H9 (cell line): ENCODE measurements at regions not wholly inside any gene's neighbourhood (a gene's known extent, or its start where the extent isn't known, plus 50 kb on each side); places are given as distances from the start of the nearest gene placed in this dataset.

Experiments
- DNase-seq: peaks from one replicate; pipeline ENCODE4 v3.0.0-alpha.2; 2017
- H2AFZ ChIP-seq: one replicate; pipeline ENCODE4 v1.6.1; 2013; ENCODE audit warnings: mild to moderate bottlenecking, low read length, control low read depth, moderate library complexity
- H2AK5ac ChIP-seq: 2 replicates; pipeline ENCODE4 v1.6.1; 2013; ENCODE audit warnings: low read length, control low read depth, mixed read lengths; ENCODE audit not compliant: insufficient read length
- H2BK120ac ChIP-seq: one replicate; pipeline ENCODE4 v1.6.1; 2013; ENCODE audit warnings: low read depth, mild to moderate bottlenecking, low read length, control low read depth, inconsistent platforms; ENCODE audit not compliant: poor library complexity, severe bottlenecking
- H2BK12ac ChIP-seq: 2 replicates; pipeline ENCODE4 v1.6.1; 2013; ENCODE audit warnings: low read length, control low read depth, mixed read lengths, low read depth; ENCODE audit not compliant: insufficient read length
- H2BK15ac ChIP-seq: 2 replicates; pipeline ENCODE4 v1.6.1; 2013; ENCODE audit warnings: low read depth, low read length, control low read depth
- H2BK20ac ChIP-seq: one replicate; pipeline ENCODE4 v1.6.1; 2013; ENCODE audit warnings: low read depth, mild to moderate bottlenecking, low read length, control low read depth, inconsistent platforms; ENCODE audit not compliant: poor library complexity, severe bottlenecking
- H2BK5ac ChIP-seq: 2 replicates; pipeline ENCODE4 v1.6.1; 2013; ENCODE audit warnings: low read length, control low read depth, mixed read lengths; ENCODE audit not compliant: insufficient read length
- H3K14ac ChIP-seq: 2 replicates; pipeline ENCODE4 v1.6.1; 2013; ENCODE audit warnings: low read length, control low read depth; ENCODE audit not compliant: insufficient read depth
- H3K18ac ChIP-seq: 2 replicates; pipeline ENCODE4 v1.6.1; 2013; ENCODE audit warnings: low read depth, mild to moderate bottlenecking, mixed read lengths, low read length, control low read depth; ENCODE audit not compliant: insufficient read length
- H3K23ac ChIP-seq: 2 replicates; pipeline ENCODE4 v1.6.1; 2013; ENCODE audit warnings: low read length, control low read depth, mixed read lengths, low read depth; ENCODE audit not compliant: insufficient read length
- H3K23me2 ChIP-seq: 2 replicates; pipeline ENCODE4 v1.6.1; 2013; ENCODE audit warnings: low read depth, mild to moderate bottlenecking, mixed read lengths, low read length, control low read depth; ENCODE audit not compliant: insufficient read length, poor library complexity, severe bottlenecking
- H3K27ac ChIP-seq: 2 replicates; pipeline ENCODE4 v1.5.1; 2013; ENCODE audit warnings: low read length, control low read depth, mixed read lengths, low read depth; ENCODE audit not compliant: insufficient read length
- H3K27me3 ChIP-seq: 2 replicates; pipeline ENCODE4 v1.6.1; 2013; ENCODE audit warnings: low read length, control low read depth, inconsistent platforms; ENCODE audit not compliant: insufficient read depth
- H3K4ac ChIP-seq: 2 replicates; pipeline ENCODE4 v1.6.1; 2013; ENCODE audit warnings: low read depth, mild to moderate bottlenecking, control low read depth, inconsistent platforms, low read length, moderate library complexity
- H3K4me1 ChIP-seq: 2 replicates; pipeline ENCODE4 v1.6.1; 2013; ENCODE audit warnings: low read length, control low read depth, inconsistent platforms; ENCODE audit not compliant: insufficient read depth
- H3K4me2 ChIP-seq: 2 replicates; pipeline ENCODE4 v1.6.1; 2013; ENCODE audit warnings: low read length, control low read depth, mixed read lengths; ENCODE audit not compliant: insufficient read length, insufficient read depth
- H3K56ac ChIP-seq: 2 replicates; pipeline ENCODE4 v1.6.1; 2013; ENCODE audit warnings: low read depth, mild to moderate bottlenecking, mixed read lengths, low read length, control low read depth; ENCODE audit not compliant: insufficient read length
- H3K79me1 ChIP-seq: 2 replicates; pipeline ENCODE4 v1.6.1; 2013; ENCODE audit warnings: low read depth, mild to moderate bottlenecking, moderate library complexity, low read length, control low read depth, inconsistent platforms; ENCODE audit not compliant: insufficient read depth, poor library complexity, severe bottlenecking
- H3K79me2 ChIP-seq: 2 replicates; pipeline ENCODE4 v1.6.1; 2013; ENCODE audit warnings: low read length, control low read depth, inconsistent platforms; ENCODE audit not compliant: insufficient read depth
- H3K9ac ChIP-seq: 2 replicates; pipeline ENCODE4 v1.6.1; 2013; ENCODE audit warnings: low read length, control low read depth, mixed read lengths; ENCODE audit not compliant: insufficient read length; ENCODE audit errors: extremely low read depth
- H3K9me3 ChIP-seq: one replicate; pipeline ENCODE4 v1.6.1; 2013; ENCODE audit warnings: low read depth, low read length, inconsistent platforms; ENCODE audit not compliant: control insufficient read depth
- H3T11ph ChIP-seq: one replicate; pipeline ENCODE4 v1.6.1; 2013; ENCODE audit warnings: mild to moderate bottlenecking, low read length, control low read depth, inconsistent platforms
- H4K20me1 ChIP-seq: one replicate; pipeline ENCODE4 v1.6.1; 2013; ENCODE audit not compliant: control insufficient read depth, insufficient read length, insufficient read depth
- H4K5ac ChIP-seq: 2 replicates; pipeline ENCODE4 v1.6.1; 2013; ENCODE audit warnings: low read depth, mild to moderate bottlenecking, mixed read lengths, low read length, control low read depth; ENCODE audit not compliant: insufficient read length
- H4K8ac ChIP-seq: replicated peaks from 2 replicates; pipeline ENCODE4 v1.6.1; 2013; ENCODE audit warnings: low read length, control low read depth, mixed read lengths, low read depth; ENCODE audit not compliant: insufficient read length
- H4K91ac ChIP-seq: 2 replicates; pipeline ENCODE4 v1.6.1; 2013; ENCODE audit warnings: low read depth, mild to moderate bottlenecking, moderate library complexity, mixed read lengths, low read length, control low read depth; ENCODE audit not compliant: insufficient read length
- H3K27ac Mint-ChIP-seq, 3 experiments: 2 replicates in 2 of 3; 3 replicates in 1 of 3; pipeline ENCODE4 v1.8.0; 2020 to 2021; ENCODE audit warnings: mixed read lengths in 3 of 3, mild to moderate bottlenecking in 1 of 3, moderate library complexity in 1 of 3
- H3K27me3 Mint-ChIP-seq: 2 replicates; pipeline ENCODE4 v1.8.0; 2021; ENCODE audit warnings: low read depth, mild to moderate bottlenecking, moderate library complexity, mixed read lengths
- H3K36me3 Mint-ChIP-seq, 3 experiments: 2 replicates in 2 of 3; 3 replicates in 1 of 3; pipeline ENCODE4 v1.8.0; 2020 to 2021; ENCODE audit warnings: low read depth in 3 of 3, mixed read lengths in 3 of 3; ENCODE audit not compliant: insufficient read depth in 1 of 3
- H3K4me1 Mint-ChIP-seq, 2 experiments: 2 replicates each; pipeline ENCODE4 v1.8.0; 2020; ENCODE audit warnings: mixed read lengths in 2 of 2
- H3K4me3 Mint-ChIP-seq, 2 experiments: 2 replicates in 1 of 2; 3 replicates in 1 of 2; pipeline ENCODE4 v1.8.0; 2020 to 2021; ENCODE audit warnings: mild to moderate bottlenecking in 2 of 2, mixed read lengths in 2 of 2, moderate library complexity in 1 of 2
- H3K9me3 Mint-ChIP-seq, 2 experiments: 2 replicates in 1 of 2; 3 replicates in 1 of 2; pipeline ENCODE4 v1.8.0; 2020; ENCODE audit warnings: mild to moderate bottlenecking in 2 of 2, mixed read lengths in 2 of 2, moderate library complexity in 1 of 2
- WGBS: extraction: QIAGEN DNeasy Blood & Tissue Kit; methylation state at CpG from one replicate; pipeline ENCODE4 v1.1.7; 2013; ENCODE audit warnings: missing lambda C conversion rate, low lambda C conversion rate, mixed read lengths; ENCODE audit not compliant: insufficient read length; ENCODE audit errors: extremely low coverage; 5-methylcytosine and 5-hydroxymethylcytosine counted together
- TF ChIP-seq, protein P1 (sequence below): fragments of 200-600 bp; sonication (generic); conservative IDR thresholded peaks from 3 replicates; pipeline ENCODE4 v1.8.0; 2021; ENCODE audit warnings: antibody characterized with exemption, mild to moderate bottlenecking

DNA sequence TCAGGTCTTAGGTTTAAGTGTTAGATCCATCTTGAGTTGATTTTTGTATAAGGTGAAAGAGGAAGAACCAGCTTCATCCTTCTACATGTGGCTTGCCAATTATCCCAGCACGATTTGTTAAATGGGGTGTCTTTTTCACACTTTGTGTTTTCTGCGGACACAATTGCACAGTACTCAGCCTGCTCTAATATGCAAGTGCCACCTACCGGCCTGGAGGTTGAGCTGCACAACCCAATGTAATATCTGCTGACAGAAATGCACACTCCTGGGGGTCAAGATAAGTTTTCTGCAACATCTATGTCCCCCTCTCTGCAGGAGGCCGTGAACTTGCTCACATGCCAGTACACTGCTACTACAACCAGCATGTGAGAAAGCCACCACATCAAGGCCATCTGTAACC, 791.9 kb upstream of the ROBO1 start:
- no peaks in the 10 kb centered on the region for H3K4me1 Mint-ChIP-seq
- Histone ChIP-seq H3K56ac (no peak overlapping the region), H2BK12ac (no peak overlapping the region), H4K5ac (no peak overlapping the region), H3K79me1 (no peaks in the 10 kb centered on the region), H3K79me2 (no peaks in the 10 kb centered on the region), H3K23me2 (no peaks in the 10 kb centered on the region), H2BK5ac (no peak overlapping the region), H2AFZ (no peak overlapping the region), H4K8ac (no peak overlapping the region), H2BK15ac (no peak overlapping the region), H3K18ac (no peak overlapping the region), H4K91ac (no peak overlapping the region), H3K27ac (no peak overlapping the region), H4K20me1 (no peaks in the 10 kb centered on the region), H3K4me1 (no peaks in the 10 kb centered on the region), H3K9me3 (no peaks in the 10 kb centered on the region), H2AK5ac (no peak overlapping the region), H3K27me3 (no peaks in the 10 kb centered on the region), H2BK20ac (no peak overlapping the region), H3T11ph (no peak overlapping the region), H3K9ac (no peak overlapping the region), H3K4me2 (no peak overlapping the region), H3K14ac (no peak overlapping the region), H2BK120ac (no peak overlapping the region), H3K23ac (no peak overlapping the region), H3K4ac (no peak overlapping the region)
- H3K9me3 Mint-ChIP-seq, result peaks cover 0 to 4% of the 10 kb centered on the region in 2 experiments; a peak in 2 of 5 replicates
- no peak overlapping the region for H3K27ac Mint-ChIP-seq
- H3K27me3 Mint-ChIP-seq, result no peaks in the 10 kb centered on the region
- no CpG with 5 or more reads among the region's 4 CpGs for WGBS
- peaks cover 0 to 2% (median 0%) of the 10 kb centered on the region in 3 experiments; a peak in 1 of 7 replicates for H3K36me3 Mint-ChIP-seq
- TF ChIP-seq, protein P1, sequence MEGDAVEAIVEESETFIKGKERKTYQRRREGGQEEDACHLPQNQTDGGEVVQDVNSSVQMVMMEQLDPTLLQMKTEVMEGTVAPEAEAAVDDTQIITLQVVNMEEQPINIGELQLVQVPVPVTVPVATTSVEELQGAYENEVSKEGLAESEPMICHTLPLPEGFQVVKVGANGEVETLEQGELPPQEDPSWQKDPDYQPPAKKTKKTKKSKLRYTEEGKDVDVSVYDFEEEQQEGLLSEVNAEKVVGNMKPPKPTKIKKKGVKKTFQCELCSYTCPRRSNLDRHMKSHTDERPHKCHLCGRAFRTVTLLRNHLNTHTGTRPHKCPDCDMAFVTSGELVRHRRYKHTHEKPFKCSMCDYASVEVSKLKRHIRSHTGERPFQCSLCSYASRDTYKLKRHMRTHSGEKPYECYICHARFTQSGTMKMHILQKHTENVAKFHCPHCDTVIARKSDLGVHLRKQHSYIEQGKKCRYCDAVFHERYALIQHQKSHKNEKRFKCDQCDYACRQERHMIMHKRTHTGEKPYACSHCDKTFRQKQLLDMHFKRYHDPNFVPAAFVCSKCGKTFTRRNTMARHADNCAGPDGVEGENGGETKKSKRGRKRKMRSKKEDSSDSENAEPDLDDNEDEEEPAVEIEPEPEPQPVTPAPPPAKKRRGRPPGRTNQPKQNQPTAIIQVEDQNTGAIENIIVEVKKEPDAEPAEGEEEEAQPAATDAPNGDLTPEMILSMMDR, result peak; percentile 35; the same call in 2 of the 3 replicates
- H3K4me3 Mint-ChIP-seq, result no peak overlapping the region
- DNase-seq, result no peak
